HL-60 (cell line): ENCODE measurements at regions not wholly inside any gene's neighbourhood (a gene's known extent, or its start where the extent isn't known, plus 50 kb on each side); places are given as distances from the start of the nearest gene placed in this dataset.

Experiments
- DNase-seq, 2 experiments: peaks; one replicate each; pipeline ENCODE4 v3.0.0-alpha.2; 2010 to 2020; ENCODE audit warnings: low read depth in 1 of 2, low spot score in 1 of 2
- H3K27ac ChIP-seq: fragments of 250-450 bp; sonication (Bioruptor Pico); replicated peaks from 2 replicates; pipeline ENCODE4 v1.5.1; 2020; ENCODE audit warnings: mild to moderate bottlenecking, moderate library complexity
- H3K27me3 ChIP-seq: fragments of 250-450 bp; sonication (Bioruptor Pico); 2 replicates; pipeline ENCODE4 v1.5.1; 2021; ENCODE audit warnings: mild to moderate bottlenecking, moderate library complexity; ENCODE audit not compliant: insufficient read depth, poor library complexity, severe bottlenecking
- H3K4me3 ChIP-seq: replicated peaks from 2 replicates; pipeline ENCODE4 v1.5.1; 2011; ENCODE audit warnings: mild to moderate bottlenecking, control low read depth, low read length; ENCODE audit not compliant: insufficient read depth
- GABPA ChIP-seq: IDR thresholded peaks from 2 replicates; pipeline ENCODE4 v1.6.1; 2012; ENCODE audit warnings: low read depth
- POLR2AphosphoS5 ChIP-seq: IDR thresholded peaks from 2 replicates; pipeline ENCODE4 v1.6.1; 2012; ENCODE audit warnings: low read depth
- REST ChIP-seq: IDR thresholded peaks from 2 replicates; pipeline ENCODE4 v1.6.1; 2012; ENCODE audit warnings: low read depth; ENCODE audit not compliant: insufficient replicate concordance
- SPI1 ChIP-seq: IDR thresholded peaks from 2 replicates; pipeline ENCODE4 v1.6.1; 2012; ENCODE audit warnings: low read depth, mild to moderate bottlenecking, borderline replicate concordance
- TF ChIP-seq, protein P1 (sequence below): IDR thresholded peaks from one replicate; pipeline ENCODE4 v1.5.1; 2011; ENCODE audit warnings: low read length, control low read depth, inconsistent platforms; ENCODE audit not compliant: insufficient read depth

GRCh38 chr1:5590717-5591116 is 401.5 kb downstream of the NPHP4 start:
- no peak for TF ChIP-seq REST
- TF ChIP-seq SPI1: no peak
- no peak for TF ChIP-seq POLR2AphosphoS5
- no peak for TF ChIP-seq GABPA
- TF ChIP-seq, protein P1, sequence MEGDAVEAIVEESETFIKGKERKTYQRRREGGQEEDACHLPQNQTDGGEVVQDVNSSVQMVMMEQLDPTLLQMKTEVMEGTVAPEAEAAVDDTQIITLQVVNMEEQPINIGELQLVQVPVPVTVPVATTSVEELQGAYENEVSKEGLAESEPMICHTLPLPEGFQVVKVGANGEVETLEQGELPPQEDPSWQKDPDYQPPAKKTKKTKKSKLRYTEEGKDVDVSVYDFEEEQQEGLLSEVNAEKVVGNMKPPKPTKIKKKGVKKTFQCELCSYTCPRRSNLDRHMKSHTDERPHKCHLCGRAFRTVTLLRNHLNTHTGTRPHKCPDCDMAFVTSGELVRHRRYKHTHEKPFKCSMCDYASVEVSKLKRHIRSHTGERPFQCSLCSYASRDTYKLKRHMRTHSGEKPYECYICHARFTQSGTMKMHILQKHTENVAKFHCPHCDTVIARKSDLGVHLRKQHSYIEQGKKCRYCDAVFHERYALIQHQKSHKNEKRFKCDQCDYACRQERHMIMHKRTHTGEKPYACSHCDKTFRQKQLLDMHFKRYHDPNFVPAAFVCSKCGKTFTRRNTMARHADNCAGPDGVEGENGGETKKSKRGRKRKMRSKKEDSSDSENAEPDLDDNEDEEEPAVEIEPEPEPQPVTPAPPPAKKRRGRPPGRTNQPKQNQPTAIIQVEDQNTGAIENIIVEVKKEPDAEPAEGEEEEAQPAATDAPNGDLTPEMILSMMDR: no peak
- Histone ChIP-seq H3K27me3 (no peaks in the 10 kb centered on the region), H3K4me3 (no peak overlapping the region), H3K27ac (no peak overlapping the region)
- no peak for DNase-seq

DNA sequence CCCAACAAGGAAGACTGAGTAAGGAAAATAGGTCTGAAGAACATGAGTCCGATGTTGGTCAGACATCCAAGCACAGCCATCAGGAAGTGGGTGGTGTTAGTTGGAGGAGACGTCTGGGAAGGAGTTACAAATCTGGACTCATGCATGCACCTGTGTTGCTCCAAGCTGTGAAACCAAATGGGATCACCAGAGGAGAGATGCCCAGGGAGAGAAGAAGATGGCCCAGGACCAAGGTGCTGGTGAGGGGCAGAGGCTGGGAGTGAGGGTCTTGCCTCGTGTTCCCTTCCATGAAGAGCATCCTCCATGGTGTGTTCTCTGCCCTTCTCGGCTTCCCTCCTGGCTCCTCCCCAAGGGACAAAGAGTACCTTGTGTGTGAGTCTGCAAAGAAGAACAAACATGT is 405.6 kb downstream of the NPHP4 start:
- DNase-seq: no peak
- Histone ChIP-seq H3K27ac (no peak overlapping the region), H3K27me3 (no peaks in the 10 kb centered on the region), H3K4me3 (no peak overlapping the region)
- no peak for TF ChIP-seq GABPA
- TF ChIP-seq, protein P1: no peak

GRCh38 chr1:5585256-5585655 is 407.0 kb downstream of the NPHP4 start:
- Histone ChIP-seq H3K27me3 (no peaks in the 10 kb centered on the region), H3K4me3 (no peak overlapping the region), H3K27ac (no peak overlapping the region)
- no peak for DNase-seq
- TF ChIP-seq POLR2AphosphoS5 (no peak), GABPA (no peak), SPI1 (no peak), REST (no peak)
- TF ChIP-seq, protein P1: no peak

GRCh38 chr1:5580926-5581325 is 411.3 kb downstream of the NPHP4 start:
- no peak overlapping the region for H3K4me3 ChIP-seq
- H3K27ac ChIP-seq: no peak overlapping the region
- TF ChIP-seq REST (no peak), POLR2AphosphoS5 (no peak), GABPA (no peak), SPI1 (no peak)
- TF ChIP-seq, protein P1: no peak
- no peaks in the 10 kb centered on the region for H3K27me3 ChIP-seq
- no peak for DNase-seq
